ENCODE measurements at regions not wholly inside any gene's neighbourhood (a gene's known extent, or its start where the extent isn't known, plus 50 kb on each side); places are given as distances from the start of the nearest gene placed in this dataset.

DNA sequence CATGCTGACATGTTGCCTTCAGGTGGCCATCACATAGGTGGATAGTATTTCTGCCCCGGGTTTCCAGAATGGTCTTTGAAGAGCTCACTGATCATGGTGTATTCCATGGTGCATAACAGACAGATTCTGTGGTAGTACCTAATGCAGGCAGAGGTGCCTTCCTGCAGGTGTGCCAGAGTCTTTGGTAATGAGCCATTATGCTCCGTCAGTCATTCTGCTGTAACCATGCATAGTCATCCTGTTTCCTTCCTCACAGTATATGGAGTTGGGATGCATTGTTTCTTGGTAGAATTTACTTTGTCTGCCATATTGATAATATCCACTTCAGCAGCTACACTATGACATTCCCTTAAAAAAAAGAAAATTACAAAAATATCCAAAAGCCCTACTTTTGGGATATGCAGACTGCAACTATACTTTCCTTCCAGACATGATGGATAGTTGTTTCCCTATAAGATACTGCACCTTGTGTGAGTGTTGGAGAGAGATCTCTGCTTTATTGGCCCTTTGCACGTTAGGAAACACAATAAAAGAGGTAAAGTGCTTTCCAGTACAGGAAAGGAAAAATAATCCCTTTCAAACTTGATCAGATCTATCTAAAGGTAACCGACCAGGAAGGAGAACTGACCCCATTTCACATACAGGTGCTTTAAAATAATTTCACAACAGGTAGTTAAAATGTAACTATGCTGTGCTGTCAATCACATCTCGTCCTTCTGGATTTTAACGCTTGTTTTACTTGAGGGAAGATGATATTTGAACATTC is 537.5 kb upstream of the WWC1 start:
- no peaks in the 10 kb centered on the region for H3K9me3 Mint-ChIP-seq
- no peak overlapping the region for H3K4me3 Mint-ChIP-seq
- no peak overlapping the region for H3K27ac Mint-ChIP-seq
- DNase-seq (ENCODE audit: low spot score): no peak
- H3K36me3 Mint-ChIP-seq (ENCODE audit: low read depth): no peaks in the 10 kb centered on the region
- no peaks in the 10 kb centered on the region for H3K4me1 Mint-ChIP-seq (ENCODE audit: low read depth)
- no peaks in the 10 kb centered on the region for H3K27me3 Mint-ChIP-seq (ENCODE audit: low read depth)

DNA sequence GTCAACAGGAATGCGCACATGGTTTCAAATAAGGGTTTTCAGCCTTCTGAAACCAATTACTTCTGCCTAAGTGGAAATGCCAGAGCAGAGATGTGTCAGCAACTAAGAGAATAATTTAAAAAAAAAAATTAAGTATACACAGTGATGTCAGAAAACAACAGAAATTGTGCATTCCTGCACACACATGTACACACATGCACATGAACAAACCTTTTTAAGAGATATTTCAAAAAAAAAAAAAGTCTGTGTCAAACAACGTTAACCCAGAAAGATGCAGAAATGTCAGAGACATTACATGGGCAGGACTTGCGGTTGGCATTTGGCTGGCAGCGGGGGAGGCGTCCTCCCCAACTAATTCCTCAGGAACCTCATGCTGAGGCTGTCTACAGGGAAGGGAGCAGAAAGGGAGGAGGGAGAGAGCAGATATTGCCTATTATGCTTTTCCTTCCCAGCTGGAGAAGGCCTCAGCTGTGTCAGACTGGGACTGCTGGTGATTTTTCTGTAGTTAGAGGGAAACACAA is 536.9 kb upstream of the WWC1 start:
- Mint-ChIP-seq H3K9me3 (no peaks in the 10 kb centered on the region), H3K4me1 (ENCODE audit: low read depth) (no peaks in the 10 kb centered on the region), H3K27ac (no peak overlapping the region), H3K27me3 (ENCODE audit: low read depth) (no peaks in the 10 kb centered on the region), H3K36me3 (ENCODE audit: low read depth) (no peaks in the 10 kb centered on the region), H3K4me3 (no peak overlapping the region)
- DNase-seq (ENCODE audit: low spot score): no peak

DNA sequence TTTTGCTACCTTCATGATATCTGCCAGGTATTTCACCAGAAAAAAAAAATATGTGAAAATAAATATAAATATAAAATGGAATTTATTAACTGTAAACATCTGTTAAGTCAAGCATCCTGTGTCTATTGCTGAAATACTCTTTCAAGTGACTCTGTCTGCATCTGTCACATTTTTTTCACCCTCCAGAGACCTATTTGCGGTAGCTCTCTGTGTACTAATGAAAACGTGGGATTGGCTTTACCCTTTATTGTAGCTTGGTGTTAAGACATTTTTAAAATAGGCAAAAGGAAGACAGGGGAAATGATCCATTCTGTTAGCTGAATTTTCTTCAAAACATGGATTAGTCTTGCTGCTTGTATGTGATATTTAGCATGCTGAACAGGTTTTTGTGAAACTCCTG is 536.0 kb upstream of the WWC1 start:
- no peak overlapping the region for H3K4me3 Mint-ChIP-seq
- no peaks in the 10 kb centered on the region for H3K4me1 Mint-ChIP-seq (ENCODE audit: low read depth)
- H3K9me3 Mint-ChIP-seq: no peaks in the 10 kb centered on the region
- H3K36me3 Mint-ChIP-seq (ENCODE audit: low read depth): no peaks in the 10 kb centered on the region
- no peak overlapping the region for H3K27ac Mint-ChIP-seq
- no peak for DNase-seq (ENCODE audit: low spot score)
- H3K27me3 Mint-ChIP-seq (ENCODE audit: low read depth): no peaks in the 10 kb centered on the region

- H3K4me3 Mint-ChIP-seq: no peak overlapping the region
- DNase-seq (ENCODE audit: low spot score): no peak
- no peaks in the 10 kb centered on the region for H3K27me3 Mint-ChIP-seq (ENCODE audit: low read depth)
- H3K4me1 Mint-ChIP-seq (ENCODE audit: low read depth): no peaks in the 10 kb centered on the region
- no peaks in the 10 kb centered on the region for H3K9me3 Mint-ChIP-seq
- H3K27ac Mint-ChIP-seq: no peak overlapping the region
- H3K36me3 Mint-ChIP-seq (ENCODE audit: low read depth): no peaks in the 10 kb centered on the region
Measured at GRCh38 chr5:167759057-167759821, 532.2 kb upstream of the WWC1 start.

- Mint-ChIP-seq H3K36me3 (ENCODE audit: low read depth) (no peaks in the 10 kb centered on the region), H3K4me3 (no peak overlapping the region), H3K4me1 (ENCODE audit: low read depth) (no peaks in the 10 kb centered on the region), H3K27me3 (ENCODE audit: low read depth) (no peaks in the 10 kb centered on the region), H3K9me3 (no peaks in the 10 kb centered on the region), H3K27ac (no peak overlapping the region)
- DNase-seq (ENCODE audit: low spot score): no peak
Measured at GRCh38 chr5:167763772-167764171, 527.7 kb upstream of the WWC1 start.

DNA sequence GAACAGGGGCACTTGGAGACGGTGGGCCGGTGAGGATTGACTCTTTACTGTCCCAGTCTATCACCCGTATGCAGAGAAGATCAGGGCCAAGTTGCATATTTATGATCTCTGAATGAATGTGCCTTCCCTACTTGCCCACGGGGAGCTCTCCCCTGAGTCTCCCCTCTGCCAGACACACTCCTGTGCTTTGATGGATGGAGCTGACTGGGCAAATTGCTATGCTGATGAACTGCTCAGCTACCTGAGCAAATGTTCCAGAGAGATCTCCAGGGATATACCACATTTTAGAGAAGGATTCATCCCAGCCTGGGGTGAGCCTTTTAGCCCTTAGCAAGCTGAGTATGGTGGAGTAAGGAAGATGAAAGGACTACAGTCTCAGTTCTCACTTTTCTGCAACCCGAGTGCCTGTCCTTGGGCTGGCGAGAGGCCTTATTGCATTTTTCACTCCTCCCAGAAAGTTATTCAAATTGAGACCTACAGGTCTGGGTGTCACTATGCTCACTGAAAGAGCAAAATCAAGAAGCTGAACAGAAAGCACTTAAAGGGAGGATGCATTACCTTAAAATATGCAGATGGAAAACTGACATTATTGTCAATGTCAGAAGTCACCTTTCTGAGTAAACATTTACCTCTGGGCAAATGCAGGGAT is 526.7 kb upstream of the WWC1 start:
- no peaks in the 10 kb centered on the region for H3K36me3 Mint-ChIP-seq (ENCODE audit: low read depth)
- no peaks in the 10 kb centered on the region for H3K9me3 Mint-ChIP-seq
- no peaks in the 10 kb centered on the region for H3K27me3 Mint-ChIP-seq (ENCODE audit: low read depth)
- no peak overlapping the region for H3K27ac Mint-ChIP-seq
- DNase-seq (ENCODE audit: low spot score): no peak
- H3K4me3 Mint-ChIP-seq: no peak overlapping the region
- no peaks in the 10 kb centered on the region for H3K4me1 Mint-ChIP-seq (ENCODE audit: low read depth)

DNA sequence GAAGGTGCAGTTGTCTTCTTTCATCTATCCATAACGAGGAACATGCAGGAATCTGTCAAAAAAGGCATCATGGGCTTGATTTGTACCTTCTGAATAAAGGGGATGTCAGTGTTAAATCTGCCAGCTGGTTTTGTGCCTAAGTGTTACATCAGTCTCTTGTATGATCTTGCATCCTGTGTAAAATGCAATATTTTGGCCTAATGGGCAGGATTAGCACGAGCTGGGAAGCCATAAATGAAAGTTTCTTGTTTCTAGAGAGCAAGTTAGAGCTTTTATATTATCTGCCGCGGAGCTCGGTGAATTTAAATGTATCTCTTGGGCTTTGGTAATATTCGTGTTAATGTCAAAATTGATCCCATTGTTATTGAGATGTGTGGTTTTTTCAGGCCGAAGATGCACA is 526.1 kb upstream of the WWC1 start:
- Mint-ChIP-seq H3K9me3 (no peaks in the 10 kb centered on the region), H3K4me1 (ENCODE audit: low read depth) (no peaks in the 10 kb centered on the region), H3K27ac (no peak overlapping the region), H3K27me3 (ENCODE audit: low read depth) (no peaks in the 10 kb centered on the region), H3K4me3 (no peak overlapping the region), H3K36me3 (ENCODE audit: low read depth) (no peaks in the 10 kb centered on the region)
- DNase-seq (ENCODE audit: low spot score): no peak

DNA sequence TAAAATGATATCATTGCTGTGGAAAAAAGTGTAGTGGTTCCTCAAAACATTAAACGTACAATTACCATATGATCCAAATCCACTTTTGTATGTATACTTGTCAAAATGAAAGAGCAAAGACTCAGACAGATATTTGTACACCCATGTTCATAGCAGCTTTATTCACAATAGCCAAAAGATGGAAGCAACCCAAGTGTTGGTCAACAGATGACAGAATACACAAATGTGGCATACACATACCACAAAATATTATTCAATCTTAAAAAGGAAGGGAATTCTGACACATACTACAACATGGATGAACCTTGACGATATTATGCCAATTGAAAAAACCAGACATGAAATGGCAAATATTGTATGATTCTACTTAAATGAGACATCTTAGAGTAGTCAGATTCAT is 524.5 kb upstream of the WWC1 start:
- no peak for DNase-seq (ENCODE audit: low spot score)
- Mint-ChIP-seq H3K27me3 (ENCODE audit: low read depth) (no peaks in the 10 kb centered on the region), H3K9me3 (no peaks in the 10 kb centered on the region)

GRCh38 chr5:167767795-167768194 is 523.6 kb upstream of the WWC1 start:
- DNase-seq (ENCODE audit: low spot score): no peak
- H3K36me3 Mint-ChIP-seq (ENCODE audit: low read depth): no peaks in the 10 kb centered on the region
- no peaks in the 10 kb centered on the region for H3K4me1 Mint-ChIP-seq (ENCODE audit: low read depth)
- H3K4me3 Mint-ChIP-seq: no peak overlapping the region
- no peak overlapping the region for H3K27ac Mint-ChIP-seq
- H3K27me3 Mint-ChIP-seq (ENCODE audit: low read depth): no peaks in the 10 kb centered on the region
- H3K9me3 Mint-ChIP-seq: no peaks in the 10 kb centered on the region

More for the DNA sequence above, 524.5 kb upstream of the WWC1 start:
- Mint-ChIP-seq H3K4me3 (no peak overlapping the region), H3K36me3 (ENCODE audit: low read depth) (no peaks in the 10 kb centered on the region), H3K4me1 (ENCODE audit: low read depth) (no peaks in the 10 kb centered on the region), H3K27ac (no peak overlapping the region)

- DNase-seq (ENCODE audit: low spot score): no peak
- H3K4me3 Mint-ChIP-seq: no peak overlapping the region
- H3K27ac Mint-ChIP-seq: no peak overlapping the region
- H3K4me1 Mint-ChIP-seq (ENCODE audit: low read depth): no peaks in the 10 kb centered on the region
- no peaks in the 10 kb centered on the region for H3K27me3 Mint-ChIP-seq (ENCODE audit: low read depth)
- H3K36me3 Mint-ChIP-seq (ENCODE audit: low read depth): no peaks in the 10 kb centered on the region
- H3K9me3 Mint-ChIP-seq: no peaks in the 10 kb centered on the region
Measured at GRCh38 chr5:167769846-167770413, 521.5 kb upstream of the WWC1 start.

DNA sequence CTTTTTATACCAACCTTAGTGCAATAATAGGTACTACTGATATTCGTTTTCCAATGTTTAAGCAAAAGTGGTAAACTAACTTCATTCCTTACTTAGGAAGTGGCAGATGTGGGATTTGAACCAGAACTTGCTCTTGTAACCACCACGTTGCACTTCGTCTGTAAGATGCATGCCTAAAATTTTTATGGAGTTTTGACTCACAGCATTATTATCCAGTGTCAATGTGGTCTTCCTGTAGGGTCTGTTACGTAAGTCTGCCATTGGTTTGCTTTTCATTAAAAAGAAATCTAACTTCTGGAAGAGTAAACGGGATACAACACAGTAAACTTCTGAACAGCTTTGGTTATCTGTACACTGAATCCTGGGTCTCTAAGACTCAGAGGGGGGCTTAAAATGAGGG is 521.0 kb upstream of the WWC1 start:
- Mint-ChIP-seq H3K9me3 (no peaks in the 10 kb centered on the region), H3K36me3 (ENCODE audit: low read depth) (no peaks in the 10 kb centered on the region), H3K27ac (no peak overlapping the region), H3K4me1 (ENCODE audit: low read depth) (no peaks in the 10 kb centered on the region), H3K27me3 (ENCODE audit: low read depth) (no peaks in the 10 kb centered on the region), H3K4me3 (no peak overlapping the region)
- no peak for DNase-seq (ENCODE audit: low spot score)

DNA sequence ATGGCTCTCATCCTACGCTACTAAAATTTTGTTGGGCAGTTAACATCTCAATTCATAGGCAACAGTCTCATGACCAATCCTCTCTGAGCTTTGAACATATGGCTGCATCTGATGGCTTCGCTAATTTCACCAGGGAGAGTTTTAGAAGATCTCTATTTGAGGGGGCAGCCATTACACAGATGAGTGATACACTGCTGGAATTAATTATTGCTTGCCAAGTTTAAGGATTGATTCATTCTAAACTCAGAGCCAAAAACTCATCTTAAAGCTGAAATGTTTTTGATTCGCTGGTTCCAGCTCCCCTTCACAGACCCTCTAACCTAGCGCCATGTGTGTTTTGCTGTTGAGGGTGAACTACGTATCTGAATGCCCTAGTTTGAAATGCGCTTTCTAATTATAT is 519.9 kb upstream of the WWC1 start:
- DNase-seq (ENCODE audit: low spot score): no peak

DNA sequence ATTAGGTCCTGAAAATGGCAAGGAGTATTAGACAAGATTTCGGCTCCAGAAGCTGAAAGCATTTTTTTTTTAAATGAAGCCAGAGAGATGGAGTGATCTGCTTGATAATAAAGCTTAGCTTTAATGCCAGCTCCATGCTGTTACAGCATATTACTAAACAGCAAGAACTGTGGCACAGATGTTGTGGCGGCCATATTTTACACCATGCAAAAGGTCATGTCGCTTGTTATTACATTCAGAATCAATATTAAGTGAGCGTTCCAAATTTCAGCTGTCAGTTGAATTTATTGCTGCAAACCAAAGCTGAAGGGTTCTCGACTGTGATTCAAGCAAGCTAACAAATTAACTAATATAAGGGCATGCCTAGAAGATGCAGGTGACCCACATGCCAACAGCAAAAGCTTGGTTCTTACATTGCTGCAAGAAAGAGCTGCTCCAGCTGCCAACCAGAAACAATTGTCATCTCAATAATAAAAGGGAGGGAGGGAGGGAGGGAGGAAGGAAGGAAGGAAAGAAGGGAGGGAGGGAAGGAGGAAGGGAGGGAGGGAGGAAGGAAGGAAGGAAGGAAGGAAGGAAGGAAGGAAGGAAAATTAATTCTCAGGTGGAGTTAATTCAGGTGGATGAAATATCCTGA is 517.7 kb upstream of the WWC1 start:
- H3K9me3 Mint-ChIP-seq: no peaks in the 10 kb centered on the region
- no peak for DNase-seq (ENCODE audit: low spot score)
- H3K27ac Mint-ChIP-seq: no peak overlapping the region
- H3K4me1 Mint-ChIP-seq (ENCODE audit: low read depth): no peaks in the 10 kb centered on the region
- no peak overlapping the region for H3K4me3 Mint-ChIP-seq
- no peaks in the 10 kb centered on the region for H3K27me3 Mint-ChIP-seq (ENCODE audit: low read depth)
- no peaks in the 10 kb centered on the region for H3K36me3 Mint-ChIP-seq (ENCODE audit: low read depth)

More for the DNA sequence above, 519.9 kb upstream of the WWC1 start:
- no peak overlapping the region for H3K4me3 Mint-ChIP-seq
- H3K4me1 Mint-ChIP-seq (ENCODE audit: low read depth): no peaks in the 10 kb centered on the region
- H3K27ac Mint-ChIP-seq: no peak overlapping the region
- H3K36me3 Mint-ChIP-seq (ENCODE audit: low read depth): no peaks in the 10 kb centered on the region
- H3K27me3 Mint-ChIP-seq (ENCODE audit: low read depth): no peaks in the 10 kb centered on the region
- no peaks in the 10 kb centered on the region for H3K9me3 Mint-ChIP-seq
